ENCODE measurements at regions not wholly inside any gene's neighbourhood (a gene's known extent, or its start where the extent isn't known, plus 50 kb on each side); places are given as distances from the start of the nearest gene placed in this dataset.

DNA sequence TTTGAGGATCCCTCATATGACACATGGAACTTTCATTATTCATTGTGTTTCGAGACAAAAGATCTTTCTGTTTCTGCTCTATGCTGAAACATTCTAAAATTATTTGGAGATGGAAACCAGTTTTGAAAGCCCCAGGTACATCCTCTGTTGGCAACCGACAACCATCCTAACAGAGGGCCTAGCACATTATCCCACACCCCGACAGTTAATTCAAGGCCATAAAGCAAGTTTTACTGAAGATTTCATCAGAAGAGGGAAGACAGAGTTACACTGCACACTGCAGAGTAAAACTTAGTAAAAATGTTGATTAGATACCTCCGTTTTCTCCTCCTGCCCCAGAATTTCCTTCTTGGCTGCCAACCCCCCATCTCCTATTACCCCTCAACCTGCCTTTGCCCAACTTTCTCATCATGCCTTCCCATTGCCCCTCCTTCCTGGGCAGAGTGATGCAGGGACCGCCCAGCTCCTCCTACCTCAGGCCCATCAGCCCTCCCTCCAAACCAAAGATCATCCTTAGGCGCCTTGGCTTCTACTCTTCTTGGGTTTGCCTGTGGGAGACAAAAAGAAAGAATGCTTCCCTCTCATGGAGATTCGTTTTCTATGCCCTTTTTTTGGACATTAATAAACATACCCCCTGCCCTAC lies 52.9 kb upstream of the CITED4 start:
- Histone ChIP-seq H4K20me1 (replicated peaks; ENCODE audit: control insufficient read depth, insufficient read depth, low read length) (no peaks in the 10 kb centered on the region), H3K4me1 (replicated peaks in 1 of 2; ENCODE audit: control insufficient read depth in 2 of 2, insufficient read depth in 2 of 2, low read length in 2 of 2) (peaks cover 0 to 8% of the 10 kb centered on the region in 2 experiments; a peak in 3 of 5 replicates), H3K27ac (ENCODE audit: extremely low read depth, low read depth, low read length) (no peak overlapping the region), H3K9me3 (replicated peaks; ENCODE audit: control insufficient read depth, insufficient read depth, low read depth, low read length) (no peaks in the 10 kb centered on the region), H2AFZ (ENCODE audit: low read depth, low read length) (peak overlapping the region; percentile 48), H3K4me3 (no peak overlapping the region), H3K79me2 (ENCODE audit: control insufficient read depth, insufficient read depth, low read length) (no peaks in the 10 kb centered on the region), H3K27me3 (ENCODE audit: control insufficient read depth in 2 of 2, insufficient read depth in 2 of 2, low read length in 2 of 2) (no peaks in the 10 kb centered on the region), H3K36me3 (ENCODE audit: control insufficient read depth, insufficient read depth, low read length) (no peaks in the 10 kb centered on the region), H3K9ac (ENCODE audit: insufficient read depth in 1 of 2, low read depth in 2 of 2, low read length in 2 of 2) (no peak overlapping the region), H3K4me2 (ENCODE audit: insufficient read depth, low read length) (no peak overlapping the region), H3K9me1 (ENCODE audit: control insufficient read depth, insufficient read depth, low read length) (no peaks in the 10 kb centered on the region)
- in situ Hi-C loops (cut with MboI) (no loop called here), intact Hi-C loops (cut with micrococcal nuclease) (loop anchor here (5.0 kb wide), 1 partner anchor 53 kb away; the partner anchor contains the start of gene CITED4)
- DNase-seq (ENCODE audit: extremely low read depth in 1 of 4, low spot score in 3 of 4) (no peak), ATAC-seq (peak; percentile 93), FAIRE-seq (no peak)
- ChIA-PET CTCF (ENCODE audit: low intra/inter-chr PET ratio) (no interaction called here), POLR2A (interaction anchor here (0.7 to 2.3 kb wide), 5 partner anchors 9 to 950 kb away, joined by 3 to 6 read pairs (median 4); no protein-coding TSS in a partner anchor)
- BruUV-seq (replicated peaks): no TSS peak
- WGBS (ENCODE audit: insufficient coverage, low coverage, missing lambda C conversion rate): 16% methylated on average over 7 of the region's 7 CpGs
- no peak for TF ChIP-seq JUND (IDR thresholded peaks at IDR 0.05; ENCODE audit: borderline replicate concordance, low read depth, low read length)
- peak; percentile 29; the same call in 1 of the 3 replicates for TF ChIP-seq JUND (tag; IDR thresholded peaks at IDR 0.05; ENCODE audit: borderline replicate concordance, low read depth, low read length)
- peak; percentile 36; the same call in 1 of the 2 replicates for TF ChIP-seq FOSL1 (tag; conservative IDR thresholded peaks at IDR 0.05)
- TF ChIP-seq, protein P1, sequence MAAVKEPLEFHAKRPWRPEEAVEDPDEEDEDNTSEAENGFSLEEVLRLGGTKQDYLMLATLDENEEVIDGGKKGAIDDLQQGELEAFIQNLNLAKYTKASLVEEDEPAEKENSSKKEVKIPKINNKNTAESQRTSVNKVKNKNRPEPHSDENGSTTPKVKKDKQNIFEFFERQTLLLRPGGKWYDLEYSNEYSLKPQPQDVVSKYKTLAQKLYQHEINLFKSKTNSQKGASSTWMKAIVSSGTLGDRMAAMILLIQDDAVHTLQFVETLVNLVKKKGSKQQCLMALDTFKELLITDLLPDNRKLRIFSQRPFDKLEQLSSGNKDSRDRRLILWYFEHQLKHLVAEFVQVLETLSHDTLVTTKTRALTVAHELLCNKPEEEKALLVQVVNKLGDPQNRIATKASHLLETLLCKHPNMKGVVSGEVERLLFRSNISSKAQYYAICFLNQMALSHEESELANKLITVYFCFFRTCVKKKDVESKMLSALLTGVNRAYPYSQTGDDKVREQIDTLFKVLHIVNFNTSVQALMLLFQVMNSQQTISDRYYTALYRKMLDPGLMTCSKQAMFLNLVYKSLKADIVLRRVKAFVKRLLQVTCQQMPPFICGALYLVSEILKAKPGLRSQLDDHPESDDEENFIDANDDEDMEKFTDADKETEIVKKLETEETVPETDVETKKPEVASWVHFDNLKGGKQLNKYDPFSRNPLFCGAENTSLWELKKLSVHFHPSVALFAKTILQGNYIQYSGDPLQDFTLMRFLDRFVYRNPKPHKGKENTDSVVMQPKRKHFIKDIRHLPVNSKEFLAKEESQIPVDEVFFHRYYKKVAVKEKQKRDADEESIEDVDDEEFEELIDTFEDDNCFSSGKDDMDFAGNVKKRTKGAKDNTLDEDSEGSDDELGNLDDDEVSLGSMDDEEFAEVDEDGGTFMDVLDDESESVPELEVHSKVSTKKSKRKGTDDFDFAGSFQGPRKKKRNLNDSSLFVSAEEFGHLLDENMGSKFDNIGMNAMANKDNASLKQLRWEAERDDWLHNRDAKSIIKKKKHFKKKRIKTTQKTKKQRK (IDR thresholded peaks at IDR 0.05; ENCODE audit: borderline replicate concordance, low read depth, low read length): no peak
- TF ChIP-seq TRIM24 (IDR thresholded peaks at IDR 0.05): peak; percentile 50 to 71; a peak in 2 of 4 replicates
- peak; percentile 62; the same call in 1 of the 2 replicates for TF ChIP-seq CTBP1 (IDR thresholded peaks at IDR 0.05; ENCODE audit: borderline replicate concordance)
- TF ChIP-seq, protein P2, sequence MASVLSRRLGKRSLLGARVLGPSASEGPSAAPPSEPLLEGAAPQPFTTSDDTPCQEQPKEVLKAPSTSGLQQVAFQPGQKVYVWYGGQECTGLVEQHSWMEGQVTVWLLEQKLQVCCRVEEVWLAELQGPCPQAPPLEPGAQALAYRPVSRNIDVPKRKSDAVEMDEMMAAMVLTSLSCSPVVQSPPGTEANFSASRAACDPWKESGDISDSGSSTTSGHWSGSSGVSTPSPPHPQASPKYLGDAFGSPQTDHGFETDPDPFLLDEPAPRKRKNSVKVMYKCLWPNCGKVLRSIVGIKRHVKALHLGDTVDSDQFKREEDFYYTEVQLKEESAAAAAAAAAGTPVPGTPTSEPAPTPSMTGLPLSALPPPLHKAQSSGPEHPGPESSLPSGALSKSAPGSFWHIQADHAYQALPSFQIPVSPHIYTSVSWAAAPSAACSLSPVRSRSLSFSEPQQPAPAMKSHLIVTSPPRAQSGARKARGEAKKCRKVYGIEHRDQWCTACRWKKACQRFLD (CRISPR knock-in tag; IDR thresholded peaks at IDR 0.05): peak; percentile 55; the same call in 1 of the 2 replicates
- TF ChIP-seq ESRRA (IDR thresholded peaks at IDR 0.05; ENCODE audit: borderline replicate concordance, low read depth): no peak
- peak; percentile 10; the same call in 1 of the 2 replicates for TF ChIP-seq HSF4 (CRISPR knock-in tag; IDR thresholded peaks at IDR 0.05; ENCODE audit: borderline replicate concordance)
- TF ChIP-seq, protein P3, sequence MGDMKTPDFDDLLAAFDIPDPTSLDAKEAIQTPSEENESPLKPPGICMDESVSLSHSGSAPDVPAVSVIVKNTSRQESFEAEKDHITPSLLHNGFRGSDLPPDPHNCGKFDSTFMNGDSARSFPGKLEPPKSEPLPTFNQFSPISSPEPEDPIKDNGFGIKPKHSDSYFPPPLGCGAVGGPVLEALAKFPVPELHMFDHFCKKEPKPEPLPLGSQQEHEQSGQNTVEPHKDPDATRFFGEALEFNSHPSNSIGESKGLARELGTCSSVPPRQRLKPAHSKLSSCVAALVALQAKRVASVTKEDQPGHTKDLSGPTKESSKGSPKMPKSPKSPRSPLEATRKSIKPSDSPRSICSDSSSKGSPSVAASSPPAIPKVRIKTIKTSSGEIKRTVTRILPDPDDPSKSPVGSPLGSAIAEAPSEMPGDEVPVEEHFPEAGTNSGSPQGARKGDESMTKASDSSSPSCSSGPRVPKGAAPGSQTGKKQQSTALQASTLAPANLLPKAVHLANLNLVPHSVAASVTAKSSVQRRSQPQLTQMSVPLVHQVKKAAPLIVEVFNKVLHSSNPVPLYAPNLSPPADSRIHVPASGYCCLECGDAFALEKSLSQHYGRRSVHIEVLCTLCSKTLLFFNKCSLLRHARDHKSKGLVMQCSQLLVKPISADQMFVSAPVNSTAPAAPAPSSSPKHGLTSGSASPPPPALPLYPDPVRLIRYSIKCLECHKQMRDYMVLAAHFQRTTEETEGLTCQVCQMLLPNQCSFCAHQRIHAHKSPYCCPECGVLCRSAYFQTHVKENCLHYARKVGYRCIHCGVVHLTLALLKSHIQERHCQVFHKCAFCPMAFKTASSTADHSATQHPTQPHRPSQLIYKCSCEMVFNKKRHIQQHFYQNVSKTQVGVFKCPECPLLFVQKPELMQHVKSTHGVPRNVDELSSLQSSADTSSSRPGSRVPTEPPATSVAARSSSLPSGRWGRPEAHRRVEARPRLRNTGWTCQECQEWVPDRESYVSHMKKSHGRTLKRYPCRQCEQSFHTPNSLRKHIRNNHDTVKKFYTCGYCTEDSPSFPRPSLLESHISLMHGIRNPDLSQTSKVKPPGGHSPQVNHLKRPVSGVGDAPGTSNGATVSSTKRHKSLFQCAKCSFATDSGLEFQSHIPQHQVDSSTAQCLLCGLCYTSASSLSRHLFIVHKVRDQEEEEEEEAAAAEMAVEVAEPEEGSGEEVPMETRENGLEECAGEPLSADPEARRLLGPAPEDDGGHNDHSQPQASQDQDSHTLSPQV (IDR thresholded peaks at IDR 0.05): peak; percentile 49; the same call in 1 of the 2 replicates

Measured in K562 (cell line).